Liver (tissue), 8 donors: ENCODE measurements at regions not wholly inside any gene's neighbourhood (a gene's known extent, or its start where the extent isn't known, plus 50 kb on each side); places are given as distances from the start of the nearest gene placed in this dataset.

ENCODE experiments used
- DNase-seq: peaks from one replicate; pipeline ENCODE4 v3.0.0-alpha.2; 2017; ENCODE audit warnings: low spot score
- H3K27ac ChIP-seq, 2 donors: one replicate each; pipeline ENCODE4 v1.7.0; 2013; ENCODE audit warnings: inconsistent platforms in 2 of 2, low read length in 2 of 2, control low read depth in 1 of 2, low read depth in 1 of 2, mild to moderate bottlenecking in 1 of 2
- H3K27me3 ChIP-seq, 4 donors: one replicate each; pipeline versions ENCODE4 v1.6.1 to v1.7.0; 2013; ENCODE audit warnings: low read length in 3 of 4, inconsistent platforms in 1 of 4, mild to moderate bottlenecking in 1 of 4, moderate library complexity in 1 of 4; ENCODE audit not compliant: control insufficient read depth in 4 of 4, insufficient read depth in 4 of 4
- H3K36me3 ChIP-seq, 4 donors: one replicate each; pipeline versions ENCODE4 v1.6.1 to v1.7.0; 2013; ENCODE audit warnings: low read length in 3 of 4, mild to moderate bottlenecking in 3 of 4, low read depth in 1 of 4, moderate library complexity in 1 of 4; ENCODE audit not compliant: control insufficient read depth in 4 of 4, insufficient read depth in 3 of 4
- H3K4me1 ChIP-seq, 4 donors: one replicate each; pipeline versions ENCODE4 v1.6.1 to v1.7.0; 2013; ENCODE audit warnings: low read length in 3 of 4, mild to moderate bottlenecking in 3 of 4, moderate library complexity in 1 of 4; ENCODE audit not compliant: control insufficient read depth in 4 of 4, insufficient read depth in 4 of 4
- H3K4me3 ChIP-seq, 3 donors: one replicate each; pipeline versions ENCODE4 v1.6.1 to v1.7.0; 2013; ENCODE audit warnings: low read length in 3 of 3, control low read depth in 1 of 3, low read depth in 1 of 3, mild to moderate bottlenecking in 1 of 3
- H3K9ac ChIP-seq, 2 donors: one replicate each; pipeline ENCODE4 v1.7.0; 2013; ENCODE audit warnings: low read length in 2 of 2, mild to moderate bottlenecking in 2 of 2, moderate library complexity in 2 of 2, control low read depth in 1 of 2, low read depth in 1 of 2
- H3K9me3 ChIP-seq, 4 donors: one replicate each; pipeline versions ENCODE4 v1.6.1 to v1.7.0; 2013; ENCODE audit warnings: low read length in 3 of 4; ENCODE audit not compliant: control insufficient read depth in 4 of 4
- ATF3 ChIP-seq: IDR thresholded peaks from 2 replicates; pipeline ENCODE4 v1.6.1; 2016; ENCODE audit warnings: antibody characterized with exemption
- CTCF ChIP-seq: fragments of 150-350 bp; IDR thresholded peaks from 2 replicates; pipeline ENCODE4 v1.5.1; 2017; ENCODE audit warnings: improper control_type of control experiment, low read depth, low read length; ENCODE audit not compliant: missing input control
- FOXA2 ChIP-seq: IDR thresholded peaks from 2 replicates; pipeline ENCODE4 v1.6.1; 2016; ENCODE audit warnings: antibody characterized with exemption
- GABPA ChIP-seq, 2 donors: IDR thresholded peaks in 1 of 2; conservative IDR thresholded peaks in 1 of 2; 2 replicates each; pipeline ENCODE4 v1.6.1; 2016; ENCODE audit warnings: antibody characterized with exemption in 2 of 2, mild to moderate bottlenecking in 1 of 2, moderate library complexity in 1 of 2
- HNF4A ChIP-seq, 2 donors: conservative IDR thresholded peaks; 2 replicates each; pipeline ENCODE4 v1.6.1; 2016; ENCODE audit warnings: antibody characterized with exemption in 2 of 2, mild to moderate bottlenecking in 2 of 2
- JUND ChIP-seq, 2 donors: IDR thresholded peaks; 2 replicates each; pipeline ENCODE4 v1.6.1; 2016; ENCODE audit warnings: antibody characterized with exemption in 2 of 2
- NR2F2 ChIP-seq: IDR thresholded peaks from 2 replicates; pipeline ENCODE4 v1.6.1; 2016; ENCODE audit warnings: antibody characterized with exemption
- RAD21 ChIP-seq, 2 donors: IDR thresholded peaks; 2 replicates each; pipeline ENCODE4 v1.6.1; 2016; ENCODE audit warnings: antibody characterized with exemption in 2 of 2, mild to moderate bottlenecking in 2 of 2
- REST ChIP-seq: IDR thresholded peaks from 2 replicates; pipeline ENCODE4 v1.6.1; 2016; ENCODE audit warnings: antibody characterized with exemption, mild to moderate bottlenecking
- RXRA ChIP-seq, 2 donors: IDR thresholded peaks; 2 replicates each; pipeline ENCODE4 v1.6.1; 2017 to 2018; ENCODE audit warnings: antibody characterized with exemption in 2 of 2, mild to moderate bottlenecking in 1 of 2
- TAF1 ChIP-seq: conservative IDR thresholded peaks from 2 replicates; pipeline ENCODE4 v1.6.1; 2016; ENCODE audit warnings: antibody characterized with exemption, mild to moderate bottlenecking
- YY1 ChIP-seq: IDR thresholded peaks from 2 replicates; pipeline ENCODE4 v1.6.1; 2016; ENCODE audit warnings: antibody characterized with exemption, mild to moderate bottlenecking
- WGBS: extraction: QIAGEN DNeasy Blood & Tissue Kit; methylation state at CpG from one replicate; pipeline ENCODE4 v1.1.7; 2013; 5-methylcytosine and 5-hydroxymethylcytosine counted together
- TF ChIP-seq, protein P1 (sequence below): IDR thresholded peaks from 2 replicates; pipeline ENCODE4 v1.6.1; 2016; ENCODE audit warnings: antibody characterized with exemption
- TF ChIP-seq, protein P2 (sequence below): IDR thresholded peaks from 2 replicates; pipeline ENCODE4 v1.6.1; 2016; ENCODE audit warnings: antibody characterized with exemption
- donor health status: healthy.
- donor health status: healthy.
- donor health status: healthy.
- donor health status: healthy.
- donor health status: healthy.

GRCh38 chr17:79427621-79428539, 183.0 kb downstream of the RBFOX3 start:
- Histone ChIP-seq H3K27me3 (peaks cover 0 to 8% (median 5%) of the 10 kb centered on the region in 4 donors), H3K9ac (no peak overlapping the region), H3K27ac (no peak overlapping the region), H3K36me3 (no peaks in the 10 kb centered on the region), H3K4me1 (no peaks in the 10 kb centered on the region), H3K4me3 (no peak overlapping the region), H3K9me3 (no peaks in the 10 kb centered on the region)
- WGBS = 66% methylated on average over 24 of the region's 24 CpGs
- DNase-seq = no peak
- TF ChIP-seq, protein P1, sequence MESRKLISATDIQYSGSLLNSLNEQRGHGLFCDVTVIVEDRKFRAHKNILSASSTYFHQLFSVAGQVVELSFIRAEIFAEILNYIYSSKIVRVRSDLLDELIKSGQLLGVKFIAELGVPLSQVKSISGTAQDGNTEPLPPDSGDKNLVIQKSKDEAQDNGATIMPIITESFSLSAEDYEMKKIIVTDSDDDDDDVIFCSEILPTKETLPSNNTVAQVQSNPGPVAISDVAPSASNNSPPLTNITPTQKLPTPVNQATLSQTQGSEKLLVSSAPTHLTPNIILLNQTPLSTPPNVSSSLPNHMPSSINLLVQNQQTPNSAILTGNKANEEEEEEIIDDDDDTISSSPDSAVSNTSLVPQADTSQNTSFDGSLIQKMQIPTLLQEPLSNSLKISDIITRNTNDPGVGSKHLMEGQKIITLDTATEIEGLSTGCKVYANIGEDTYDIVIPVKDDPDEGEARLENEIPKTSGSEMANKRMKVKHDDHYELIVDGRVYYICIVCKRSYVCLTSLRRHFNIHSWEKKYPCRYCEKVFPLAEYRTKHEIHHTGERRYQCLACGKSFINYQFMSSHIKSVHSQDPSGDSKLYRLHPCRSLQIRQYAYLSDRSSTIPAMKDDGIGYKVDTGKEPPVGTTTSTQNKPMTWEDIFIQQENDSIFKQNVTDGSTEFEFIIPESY = no peak
- TF ChIP-seq FOXA2 = no peak
- no peak for TF ChIP-seq YY1
- TF ChIP-seq REST = no peak

DNA sequence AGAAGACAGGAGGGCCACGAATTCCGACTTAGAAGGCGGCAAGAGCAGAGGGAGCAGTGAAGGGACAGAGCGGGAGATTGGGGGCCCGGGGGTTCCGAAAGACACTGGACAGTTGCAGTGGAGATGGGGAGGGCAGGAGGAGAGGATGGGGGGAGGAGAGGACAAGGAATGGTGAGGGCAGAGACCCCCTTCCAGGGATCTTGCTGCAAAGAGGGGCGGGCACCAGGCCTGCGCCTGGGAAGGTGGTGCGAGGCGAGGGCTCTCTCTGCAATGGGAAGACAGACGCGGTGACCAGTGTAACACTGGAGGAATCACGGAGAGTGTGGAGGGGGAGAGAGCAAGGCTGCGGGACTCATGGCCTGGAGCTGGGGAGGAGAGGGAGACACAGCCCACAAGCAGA, 185.2 kb downstream of the RBFOX3 start:
- DNase-seq = no peak
- H3K9me3 ChIP-seq = no peaks in the 10 kb centered on the region
- H3K27me3 ChIP-seq = peaks cover 0 to 7% (median under 1%) of the 10 kb centered on the region in 4 donors
- no peak overlapping the region for H3K27ac ChIP-seq
- H3K9ac ChIP-seq = no peak overlapping the region
- no peaks in the 10 kb centered on the region for H3K4me1 ChIP-seq
- TF ChIP-seq ATF3 = no peak
- TF ChIP-seq REST = no peak
- no peak for TF ChIP-seq GABPA (IDR thresholded peaks at IDR 0.05 in 1 of 2, conservative IDR thresholded peaks at IDR 0.05 in 1 of 2)
- TF ChIP-seq JUND (IDR thresholded peaks at IDR 0.05) = no peak
- no peak for TF ChIP-seq TAF1
- no peak for TF ChIP-seq NR2F2
- TF ChIP-seq CTCF = no peak
- no peak for TF ChIP-seq FOXA2
- TF ChIP-seq RAD21 (IDR thresholded peaks at IDR 0.05) = no peak
- TF ChIP-seq YY1 = no peak
- TF ChIP-seq, protein P2, sequence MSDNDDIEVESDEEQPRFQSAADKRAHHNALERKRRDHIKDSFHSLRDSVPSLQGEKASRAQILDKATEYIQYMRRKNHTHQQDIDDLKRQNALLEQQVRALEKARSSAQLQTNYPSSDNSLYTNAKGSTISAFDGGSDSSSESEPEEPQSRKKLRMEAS = no peak
- TF ChIP-seq HNF4A (conservative IDR thresholded peaks at IDR 0.05) = no peak
- no peak for TF ChIP-seq RXRA (IDR thresholded peaks at IDR 0.05)
- H3K36me3 ChIP-seq = no peaks in the 10 kb centered on the region
- H3K4me3 ChIP-seq = no peak overlapping the region
- 84% methylated on average over 14 of the region's 14 CpGs for WGBS
